OCI-LY7 (cell line): ENCODE measurements at regions not wholly inside any gene's neighbourhood (a gene's known extent, or its start where the extent isn't known, plus 50 kb on each side); places are given as distances from the start of the nearest gene placed in this dataset.

Source experiments
- CTCF ChIP-seq: fragments of 200-600 bp; sonication (generic); conservative IDR thresholded peaks from 2 replicates; pipeline ENCODE4 v1.5.1; 2014; ENCODE audit warnings: mild to moderate bottlenecking, antibody characterized with exemption, low read length, moderate library complexity, mixed read lengths
- EZH2phosphoT487 ChIP-seq: fragments of 200-600 bp; sonication (generic); IDR thresholded peaks from 2 replicates; pipeline ENCODE4 v1.6.1; 2018; ENCODE audit warnings: low read depth, borderline replicate concordance, mild to moderate bottlenecking, mixed run types, antibody characterized with exemption, low read length, moderate library complexity, mixed read lengths

GRCh38 chr12:75853626-75854025, 177.9 kb downstream of the PHLDA1 start:
- TF ChIP-seq EZH2phosphoT487 (no peak), CTCF (no peak)
